HG02973 (cell line): ENCODE measurements at regions not wholly inside any gene's neighbourhood (a gene's known extent, or its start where the extent isn't known, plus 50 kb on each side); places are given as distances from the start of the nearest gene placed in this dataset.
A peak's percentile ranks its signal among the peaks of the same experiment; 100 is the strongest.
"Not testable (repeated sequence)": the region's sequence is repeated elsewhere in the genome, so short reads cannot be mapped to it uniquely, and the experiment has no call there.

Experiments used
- ATAC-seq: cut with Tn5 transposase; IDR thresholded peaks from one replicate; pipeline ENCODE4 v1.9.1; 2021; ENCODE audit warnings: moderate library complexity; ENCODE audit not compliant: unreplicated experiment

GRCh38 chr2:87500951-87501350 lies 246.9 kb upstream of the PLGLB2 start:
- not testable (repeated sequence) for ATAC-seq

DNA sequence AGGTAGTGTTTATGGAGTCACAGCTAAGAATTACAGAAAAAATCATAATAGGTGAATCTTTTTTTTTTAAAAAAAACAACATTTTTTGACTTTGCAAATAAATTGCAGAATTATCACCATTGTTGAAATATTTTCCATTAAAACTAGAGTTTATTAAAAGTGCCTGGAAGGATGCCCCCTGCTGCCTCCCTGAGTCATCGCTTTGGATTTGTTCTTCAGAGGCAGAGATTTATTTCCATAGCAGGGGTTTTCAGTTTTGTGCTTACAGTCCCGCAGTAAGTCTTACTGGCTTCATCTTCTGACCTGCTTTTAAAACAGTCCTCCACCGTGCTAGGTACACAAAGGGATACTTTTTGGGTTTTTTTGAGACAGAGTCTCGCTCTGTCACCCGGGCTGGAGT lies 244.9 kb upstream of the PLGLB2 start:
- not testable (repeated sequence) for ATAC-seq

GRCh38 chr2:87505239-87505638 lies 242.6 kb upstream of the PLGLB2 start:
- ATAC-seq, result not testable (repeated sequence)

DNA sequence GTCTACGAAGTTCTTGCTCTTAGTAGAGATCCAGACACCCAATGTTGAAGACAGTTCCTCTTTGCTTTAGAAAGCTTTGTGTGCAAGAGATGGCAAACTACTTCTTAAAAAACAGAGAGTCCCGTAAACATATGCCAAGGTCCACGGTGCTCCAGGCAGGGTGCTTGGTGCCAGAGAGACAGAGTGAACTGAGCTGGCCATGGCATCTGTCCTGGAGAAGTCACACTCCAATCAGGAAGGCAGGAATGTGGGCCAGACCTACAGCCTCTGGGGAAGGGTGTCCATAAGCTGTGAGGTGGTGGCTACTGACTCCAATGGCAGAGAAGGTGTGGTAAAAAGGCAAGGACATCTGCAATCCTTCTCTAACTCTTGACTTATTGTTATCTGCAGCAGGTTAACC lies 242.0 kb upstream of the PLGLB2 start:
- ATAC-seq, result not testable (repeated sequence)

DNA sequence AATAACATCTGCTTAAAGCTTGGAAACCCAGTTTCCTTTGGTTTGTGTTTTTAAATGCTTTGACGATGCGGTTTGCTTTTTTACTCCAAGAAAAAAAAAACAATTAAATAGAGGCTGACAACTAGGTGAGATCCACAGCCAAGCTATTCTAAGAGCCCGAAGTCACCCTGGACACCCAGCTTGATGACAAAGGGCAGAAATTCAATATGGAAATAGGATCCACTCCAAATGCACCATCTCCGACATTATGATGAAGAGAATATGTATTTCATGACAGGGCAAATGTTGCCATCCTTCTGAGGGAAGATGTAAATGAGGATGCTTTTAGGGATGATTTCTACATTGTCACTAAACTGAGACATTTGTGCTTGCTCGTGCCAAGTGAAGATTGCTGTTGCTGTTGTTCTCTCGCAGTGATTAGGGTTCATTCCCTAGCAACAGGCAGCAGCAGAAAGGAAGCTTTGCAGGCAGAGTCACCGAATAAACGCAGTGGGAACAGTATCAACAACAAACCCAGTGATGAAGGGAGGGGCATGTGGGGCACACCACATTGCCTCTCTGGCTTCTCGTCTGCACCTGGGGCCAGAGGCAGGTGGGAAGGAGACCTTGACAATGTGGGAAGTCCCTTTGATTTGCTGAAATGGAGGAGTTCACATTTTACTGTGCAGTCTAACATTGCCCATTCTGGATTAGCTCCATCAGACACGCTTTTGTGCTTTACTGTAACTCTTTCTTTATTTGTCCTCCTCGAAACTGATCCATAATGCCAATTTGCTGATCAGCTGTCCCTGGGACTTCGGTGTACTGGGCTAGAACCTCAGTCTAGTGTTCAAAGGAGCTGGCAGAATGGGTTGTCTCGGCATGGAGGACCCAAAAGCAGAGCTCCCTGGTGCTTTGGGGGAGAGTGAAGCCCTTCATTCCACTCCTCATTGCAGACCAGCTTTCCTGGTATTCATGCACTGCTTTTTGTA lies 240.2 kb upstream of the PLGLB2 start:
- ATAC-seq, result not testable (repeated sequence)

- ATAC-seq, result not testable (repeated sequence)
Observed at GRCh38 chr2:87511195-87511778, 236.6 kb upstream of the PLGLB2 start.

- ATAC-seq, result not testable (repeated sequence)
Observed at GRCh38 chr2:87512864-87513530, 234.9 kb upstream of the PLGLB2 start.

- ATAC-seq, result not testable (repeated sequence)
Observed at GRCh38 chr2:87514034-87514433, 233.9 kb upstream of the PLGLB2 start.

- not testable (repeated sequence) for ATAC-seq
Observed at GRCh38 chr2:87514515-87514914, 233.4 kb upstream of the PLGLB2 start.

DNA sequence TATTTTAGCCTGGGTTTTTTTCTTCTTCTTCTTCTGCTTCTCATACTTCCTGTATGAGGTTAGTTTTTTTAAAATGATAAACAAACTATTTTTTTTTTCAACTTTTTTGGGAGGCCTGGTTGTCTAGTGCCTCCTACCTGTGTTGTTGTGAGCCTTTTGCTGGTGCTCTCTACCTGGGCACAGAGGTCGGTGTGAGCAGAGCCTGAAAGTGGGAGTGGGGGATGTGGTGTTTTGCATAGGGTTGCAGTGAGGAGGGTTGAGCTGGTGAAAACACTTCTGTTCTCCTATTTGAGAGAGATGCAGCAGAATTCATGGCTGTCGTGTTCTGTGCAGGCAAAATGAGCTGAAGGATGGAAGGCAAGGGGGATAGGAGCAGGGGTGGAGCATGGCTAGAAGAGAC lies 232.7 kb upstream of the PLGLB2 start:
- ATAC-seq, result not testable (repeated sequence)

DNA sequence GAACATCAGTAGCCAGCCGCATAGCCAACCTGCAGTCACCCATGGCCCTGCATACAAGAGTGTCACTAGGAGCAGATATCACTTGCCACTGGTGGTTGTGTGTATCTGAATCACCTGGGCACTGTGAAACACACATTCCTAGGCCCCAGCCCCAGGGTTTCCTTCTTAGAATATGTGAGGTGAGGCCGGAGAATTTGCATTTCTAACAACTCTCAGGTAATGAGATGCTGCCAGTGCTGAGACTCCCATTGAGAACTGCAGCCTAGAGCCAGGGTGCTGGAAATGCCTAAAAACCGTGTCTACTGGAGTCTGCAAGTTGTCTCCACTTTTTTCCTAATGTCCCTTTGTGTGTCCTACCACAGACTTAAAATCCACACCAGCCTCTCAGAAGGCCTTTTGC lies 232.0 kb upstream of the PLGLB2 start:
- not testable (repeated sequence) for ATAC-seq

GRCh38 chr2:87516369-87516967 lies 231.4 kb upstream of the PLGLB2 start:
- ATAC-seq, result not testable (repeated sequence)

DNA sequence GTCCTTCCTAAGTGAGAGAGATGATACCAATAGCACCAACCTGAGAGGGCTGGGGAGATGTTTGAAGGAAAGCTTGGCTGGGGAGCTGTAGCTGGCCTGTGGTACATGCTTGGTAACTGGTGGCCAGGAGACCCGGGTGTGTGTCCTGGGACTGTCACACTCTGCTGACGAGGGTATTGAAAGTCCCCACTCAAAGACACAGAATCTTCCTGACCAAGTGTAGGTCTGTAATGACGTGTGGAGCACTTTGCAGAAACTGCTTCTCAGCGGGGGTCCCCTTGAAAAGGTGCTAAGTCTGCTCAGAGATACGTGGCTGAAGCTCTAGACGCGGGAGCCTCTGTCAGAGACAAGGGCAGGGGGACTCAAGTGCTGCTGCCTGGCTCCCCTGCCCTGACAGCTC lies 230.4 kb upstream of the PLGLB2 start:
- ATAC-seq, result peak; percentile 43

- ATAC-seq, result not testable (repeated sequence)
Observed at GRCh38 chr2:87518066-87518465, 229.8 kb upstream of the PLGLB2 start.

DNA sequence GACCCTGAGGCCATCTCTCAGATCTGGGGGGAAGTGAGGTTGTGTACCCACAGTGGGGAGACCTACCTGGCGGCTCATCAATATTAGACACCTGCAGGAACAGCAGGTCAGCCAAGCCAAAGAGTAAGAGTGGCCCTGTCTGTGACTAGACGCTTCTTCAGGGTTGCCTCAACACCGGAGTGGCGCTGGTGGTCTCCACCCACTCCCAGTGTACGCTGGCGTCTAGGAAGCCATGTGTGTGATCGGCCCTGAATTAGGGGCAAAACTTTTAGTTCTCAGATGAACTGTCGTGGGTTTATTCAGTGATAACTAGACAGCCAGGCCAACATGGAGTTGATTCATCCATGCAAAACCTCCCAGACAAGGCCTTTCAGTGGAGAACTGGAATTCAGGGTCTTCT lies 229.3 kb upstream of the PLGLB2 start:
- ATAC-seq, result not testable (repeated sequence)

GRCh38 chr2:87519158-87520011 lies 228.5 kb upstream of the PLGLB2 start:
- not testable (repeated sequence) for ATAC-seq

DNA sequence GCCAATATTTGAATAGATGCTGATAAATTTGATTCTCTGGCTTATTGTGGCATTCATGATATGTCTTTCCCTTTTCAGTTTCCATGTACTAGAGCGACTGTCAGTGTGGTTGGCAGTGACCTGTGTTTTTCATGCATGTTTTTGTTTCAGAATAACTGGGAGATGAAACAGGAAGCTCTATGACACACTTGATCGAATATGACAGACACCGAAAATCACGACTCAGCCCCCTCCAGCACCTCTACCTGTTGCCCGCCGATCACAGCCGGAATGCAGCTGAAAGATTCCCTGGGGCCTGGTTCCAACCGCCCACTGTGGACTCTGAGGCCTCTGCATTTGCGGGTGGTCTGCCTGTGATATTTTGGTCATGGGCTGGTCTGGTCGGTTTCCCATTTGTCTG lies 226.8 kb upstream of the PLGLB2 start:
- ATAC-seq, result peak; percentile 71

DNA sequence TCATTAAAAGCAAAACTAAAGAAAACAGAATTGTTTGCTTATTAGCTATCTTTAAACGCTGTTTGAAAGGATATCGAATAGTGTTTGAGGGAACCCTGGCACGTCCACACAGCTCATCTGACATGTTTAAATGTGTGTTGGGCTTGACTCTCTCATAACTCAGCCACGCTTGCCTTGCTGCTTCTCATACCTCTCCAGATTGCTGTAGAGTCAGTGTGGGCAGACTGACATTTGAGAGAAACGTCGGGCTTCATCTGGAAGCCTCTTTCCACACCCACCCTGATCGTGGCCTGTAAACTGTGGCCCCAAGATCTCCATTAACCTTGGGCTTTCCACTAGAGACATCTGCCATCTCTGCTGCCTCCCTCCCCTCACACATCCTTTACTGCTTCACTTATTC lies 226.4 kb upstream of the PLGLB2 start:
- not testable (repeated sequence) for ATAC-seq

DNA sequence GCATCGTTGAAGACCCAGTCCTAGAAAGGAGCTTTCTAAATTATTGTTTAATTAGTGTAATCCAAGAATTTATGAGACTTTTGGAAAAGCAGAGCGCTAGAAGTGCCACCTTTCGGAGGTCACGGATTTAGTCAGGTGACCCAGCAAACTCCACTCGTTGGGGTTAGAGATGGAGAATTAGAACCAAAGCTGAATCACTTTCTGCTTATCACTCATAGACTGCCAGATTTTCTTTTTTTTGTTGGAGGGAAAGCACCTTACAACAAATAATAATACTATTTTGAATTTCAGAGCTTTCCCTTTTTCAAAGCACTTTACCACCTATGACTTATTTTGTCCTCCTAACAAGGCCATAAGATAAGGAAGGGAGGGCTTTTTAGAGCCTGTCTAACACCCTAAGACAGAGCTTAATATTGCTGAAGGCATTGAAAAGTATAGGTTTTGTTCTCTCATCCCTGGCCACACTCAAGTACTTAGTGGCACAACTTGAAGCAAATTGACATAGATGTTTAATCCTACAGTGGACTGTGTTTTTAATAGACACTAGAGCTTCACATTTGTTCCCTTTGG lies 223.2 kb upstream of the PLGLB2 start:
- ATAC-seq, result not testable (repeated sequence)

GRCh38 chr2:87525497-87525991 lies 222.3 kb upstream of the PLGLB2 start:
- not testable (repeated sequence) for ATAC-seq
